ENCODE measurements at regions not wholly inside any gene's neighbourhood (a gene's known extent, or its start where the extent isn't known, plus 50 kb on each side); places are given as distances from the start of the nearest gene placed in this dataset.
"Not testable (repeated sequence)": the region's sequence is repeated elsewhere in the genome, so short reads cannot be mapped to it uniquely, and the experiment has no call there.

- DNase-seq: no peak
Measured at GRCh38 chr1:30100524-30100862, 622.9 kb downstream of the MATN1 start.

DNA sequence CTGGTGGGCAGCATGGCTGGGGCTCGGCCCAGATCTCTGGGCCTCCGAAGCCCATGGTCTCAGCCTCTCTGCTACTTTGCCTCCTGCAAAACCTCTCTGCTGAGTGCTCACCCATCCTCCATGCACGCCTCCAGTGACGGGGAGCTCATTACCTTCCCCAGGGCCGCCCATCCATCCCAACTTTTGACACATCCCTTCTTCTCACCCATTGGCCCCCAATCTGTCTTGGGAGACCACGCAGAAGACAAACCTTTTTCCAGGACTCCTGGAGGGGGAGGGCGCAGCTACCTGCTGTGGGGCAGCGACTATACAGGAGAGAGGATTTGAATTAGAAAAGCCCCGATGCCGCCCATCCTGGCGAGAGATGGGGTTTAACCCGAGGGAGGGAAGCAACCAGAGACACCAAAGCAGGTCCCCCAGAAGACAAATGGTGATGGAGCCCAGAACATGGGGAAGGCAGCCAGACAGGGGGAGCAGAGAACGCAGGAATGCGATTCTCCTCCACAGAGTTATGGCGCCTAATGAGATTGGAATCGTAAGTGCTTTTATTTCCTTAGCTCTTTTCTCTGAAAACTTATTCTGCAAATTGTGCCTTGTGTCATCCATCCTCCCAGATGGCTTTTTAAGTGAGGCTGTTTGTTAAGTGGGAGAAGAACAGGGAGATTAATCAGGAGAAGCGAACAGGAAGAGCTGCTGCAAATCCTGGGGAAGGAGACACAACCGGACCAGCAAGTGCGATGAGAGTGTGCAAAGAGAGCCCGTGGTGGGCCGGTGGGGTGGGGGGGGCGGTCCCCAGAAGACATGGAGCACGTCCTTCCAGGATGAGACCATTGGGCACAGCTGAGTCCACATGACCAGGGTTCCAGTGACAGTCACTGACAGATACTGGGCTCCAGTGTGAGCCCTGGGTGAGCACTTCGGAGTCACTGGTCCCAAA is 623.5 kb downstream of the MATN1 start:
- no peak for DNase-seq

- DNase-seq: not testable (repeated sequence)
Measured at GRCh38 chr1:30097851-30098250, 625.5 kb downstream of the MATN1 start.

DNA sequence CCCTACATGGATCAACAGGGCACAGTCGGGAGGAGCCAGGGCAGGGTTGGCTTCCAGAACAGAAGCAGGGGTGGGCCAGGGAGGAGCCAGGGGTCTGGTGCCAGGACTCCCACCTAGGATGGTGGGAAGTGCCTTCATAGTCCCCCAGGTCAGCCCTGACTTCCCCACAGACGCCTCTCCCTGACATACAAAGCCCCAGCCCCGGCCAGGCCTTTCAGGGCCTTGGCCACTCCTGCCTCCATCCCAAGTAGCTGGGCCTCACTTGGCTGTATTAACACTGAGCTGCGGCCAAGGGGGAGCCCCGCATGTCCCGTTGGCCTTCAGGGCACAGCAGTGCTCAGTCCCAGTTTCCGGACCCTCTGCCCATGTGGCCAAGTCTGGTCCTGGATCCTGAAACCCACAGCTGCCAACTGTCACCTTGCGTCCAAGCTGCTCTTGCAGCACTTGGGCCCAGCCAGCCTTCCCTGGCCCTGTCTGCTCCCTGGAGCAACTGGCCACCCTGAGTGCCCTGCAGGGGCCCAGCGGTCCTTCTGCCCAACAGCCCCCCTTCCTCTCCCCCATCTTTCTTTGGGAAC is 627.8 kb downstream of the MATN1 start:
- DNase-seq: no peak

DNA sequence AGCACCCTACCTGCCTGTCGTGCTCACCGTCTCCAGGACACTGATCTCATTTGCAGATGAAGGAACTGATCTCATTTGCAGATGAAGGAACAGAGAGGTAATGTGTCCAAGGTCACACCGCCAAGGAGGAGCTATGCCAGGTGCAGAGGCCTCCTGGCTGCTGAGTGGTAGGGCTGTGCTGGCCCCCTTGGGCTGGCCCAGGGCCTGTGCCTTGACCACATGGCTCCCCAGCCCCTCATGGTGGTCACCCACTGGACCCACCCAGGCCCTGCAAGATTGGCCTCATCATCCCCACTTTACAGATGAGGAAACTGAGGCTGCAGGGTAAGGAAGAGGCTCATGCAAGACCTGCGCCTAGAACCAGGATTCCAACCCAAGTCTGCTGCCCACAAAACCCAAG is 628.3 kb downstream of the MATN1 start:
- no peak for DNase-seq

DNA sequence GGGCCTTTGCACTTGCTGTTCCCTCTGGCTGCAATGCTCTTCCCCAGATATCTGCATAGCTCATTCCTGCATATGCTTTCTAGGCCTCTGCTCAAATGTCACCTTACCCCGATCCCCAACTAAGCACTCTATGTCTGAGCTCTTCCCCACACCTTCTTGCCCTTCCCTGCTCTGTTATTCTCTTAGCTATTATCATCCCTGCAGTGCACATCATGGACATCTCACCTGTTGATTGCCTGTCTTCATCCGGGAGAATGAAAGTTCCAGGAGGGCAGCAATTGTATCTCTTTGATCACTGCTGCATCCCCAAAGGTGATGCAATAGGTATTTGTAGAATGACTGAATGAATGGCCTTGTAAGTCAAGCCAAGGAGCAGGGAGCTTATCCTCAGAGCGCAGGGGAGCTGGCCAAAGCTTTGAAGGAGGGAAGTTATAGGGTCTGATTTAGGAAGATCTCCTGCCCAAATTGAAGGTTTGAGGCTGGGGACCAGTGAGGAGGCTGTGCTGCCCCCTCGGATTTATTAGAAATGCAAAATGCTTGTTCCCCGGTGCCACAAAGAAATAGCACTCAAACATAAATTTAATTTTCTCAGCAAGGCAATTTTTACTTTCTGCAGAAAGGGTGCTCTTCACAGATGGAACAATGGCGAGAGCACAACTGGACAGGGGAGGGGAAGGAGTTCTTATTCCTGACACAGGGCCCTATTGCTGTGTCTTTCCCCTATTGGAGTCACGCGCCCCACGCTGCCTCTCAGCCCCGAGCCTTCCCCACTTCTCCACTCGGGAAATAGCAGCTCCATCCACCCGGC is 631.1 kb downstream of the MATN1 start:
- DNase-seq: no peak

- DNase-seq: no peak
Measured at GRCh38 chr1:30090162-30090820, 633.1 kb downstream of the MATN1 start.

DNA sequence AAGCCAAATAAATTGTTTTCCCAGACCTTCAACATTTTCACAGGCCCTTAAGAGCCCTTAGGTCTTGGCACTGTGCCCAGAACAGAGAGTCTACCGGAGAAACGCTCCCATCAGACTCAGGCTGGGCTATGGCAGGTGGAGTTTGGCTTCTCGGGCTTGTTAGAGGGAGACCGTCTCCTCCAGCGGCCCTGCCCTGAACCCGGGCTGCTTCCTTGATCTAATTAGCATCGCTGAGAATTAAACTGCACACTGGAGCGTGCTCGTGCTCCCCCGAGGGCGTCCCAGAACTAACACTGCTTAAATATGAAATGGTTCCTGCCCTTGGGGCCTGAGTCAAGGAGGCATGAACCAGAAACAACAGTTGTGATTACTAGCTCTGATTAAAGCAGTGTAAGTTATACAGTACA is 634.4 kb downstream of the MATN1 start:
- no peak for DNase-seq

GRCh38 chr1:30088594-30088993 is 634.8 kb downstream of the MATN1 start:
- no peak for DNase-seq

DNA sequence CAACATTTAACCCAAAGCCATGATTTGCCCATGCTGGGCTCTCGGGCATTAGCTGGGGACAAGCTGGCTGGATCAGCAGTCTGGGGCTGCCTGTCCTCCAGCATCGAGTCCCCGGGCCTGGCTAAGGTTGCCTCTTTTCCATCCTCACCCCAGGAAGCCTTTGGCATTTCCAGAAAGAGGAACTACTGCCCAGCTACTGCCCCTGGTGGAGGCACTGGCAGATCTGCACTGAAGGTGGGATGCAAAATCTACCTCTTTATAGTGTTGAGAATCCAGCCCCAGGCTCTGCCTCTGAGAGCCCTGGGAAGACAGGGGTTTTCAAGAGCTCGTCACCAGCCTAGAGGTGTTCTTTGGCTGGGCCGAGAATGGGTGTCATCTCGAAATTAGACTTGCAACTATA is 635.9 kb downstream of the MATN1 start:
- DNase-seq: no peak

GRCh38 chr1:30085811-30086770 is 637.3 kb downstream of the MATN1 start:
- DNase-seq: peak; percentile 32

GRCh38 chr1:30084909-30085571 is 638.3 kb downstream of the MATN1 start:
- no peak for DNase-seq

DNA sequence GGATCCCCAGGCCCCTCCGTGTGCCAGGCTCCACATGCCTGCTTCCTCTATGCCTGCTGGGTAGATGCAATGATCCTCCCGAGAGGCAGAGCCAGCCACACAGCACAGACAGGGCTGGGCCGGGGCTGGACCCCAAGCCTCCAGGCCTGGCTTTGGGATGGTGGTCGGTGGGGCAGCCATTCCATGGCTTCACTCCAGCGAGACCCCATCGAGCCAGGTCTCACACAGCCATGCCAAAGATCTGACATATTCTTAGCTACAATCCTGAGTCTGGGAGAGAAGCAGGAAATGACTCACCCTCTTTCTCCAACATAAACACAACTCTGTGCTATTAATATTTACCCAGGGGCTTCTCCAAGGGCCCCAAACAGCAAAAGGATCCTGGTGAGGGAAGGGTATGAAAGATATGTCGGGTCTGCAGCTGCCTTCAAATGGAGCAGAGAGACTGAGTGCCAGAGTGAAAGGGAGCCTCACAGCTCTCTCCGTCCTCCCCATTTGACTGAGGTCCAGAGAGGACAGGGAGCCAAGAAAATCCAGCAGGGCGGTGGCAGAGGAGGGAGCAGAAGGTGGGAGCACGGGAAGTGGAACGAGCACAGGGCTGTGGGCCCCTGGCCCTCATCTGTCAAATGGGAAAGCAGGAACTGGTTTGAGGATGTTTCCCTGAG is 639.5 kb downstream of the MATN1 start:
- DNase-seq: no peak

- DNase-seq: no peak
Measured at GRCh38 chr1:30081379-30082102, 641.8 kb downstream of the MATN1 start.

DNA sequence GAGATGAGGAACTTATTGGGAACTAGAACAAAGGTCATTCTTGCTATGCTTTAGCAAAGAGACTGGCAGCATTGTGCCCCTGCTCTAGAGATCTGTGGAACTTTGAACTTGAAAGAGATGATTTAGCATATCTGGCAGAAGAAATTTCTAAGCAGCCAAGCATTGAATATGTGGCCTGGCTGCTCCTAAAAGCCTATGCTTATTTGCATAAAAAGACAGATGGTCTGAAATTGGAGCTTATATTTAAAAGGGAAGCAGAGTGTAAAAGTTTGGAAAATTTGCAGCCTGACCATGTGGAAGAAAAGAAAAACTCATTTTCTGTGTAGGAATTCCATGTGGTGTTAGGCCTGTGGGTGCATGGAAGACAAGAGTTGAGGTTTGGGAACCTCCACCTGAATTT is 647.5 kb downstream of the MATN1 start:
- not testable (repeated sequence) for DNase-seq

GRCh38 chr1:30068787-30069472 is 654.5 kb downstream of the MATN1 start:
- DNase-seq: no peak

DNA sequence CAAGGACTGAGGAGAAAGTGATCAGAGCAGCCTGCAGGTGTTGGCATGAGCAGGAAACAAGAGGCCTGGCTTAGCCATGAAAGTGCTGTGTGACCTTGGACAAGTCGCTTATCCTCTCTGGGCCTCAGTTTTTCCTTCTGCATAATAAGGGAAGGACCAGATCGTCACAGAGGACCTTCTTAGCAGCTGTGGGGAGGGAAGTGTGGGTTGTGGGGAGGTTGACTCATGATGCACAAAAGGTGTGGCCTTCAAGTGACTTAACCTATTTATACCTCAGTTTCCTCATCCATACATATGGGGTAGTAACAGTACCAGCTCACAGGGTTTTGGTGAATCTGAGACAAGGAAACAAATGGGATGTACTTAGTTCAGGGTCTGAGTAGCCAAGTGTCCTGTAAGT is 658.8 kb downstream of the MATN1 start:
- DNase-seq: no peak

GRCh38 chr1:30063621-30064280 is 659.6 kb downstream of the MATN1 start:
- no peak for DNase-seq
